ENCODE measurements at regions not wholly inside any gene's neighbourhood (a gene's known extent, or its start where the extent isn't known, plus 50 kb on each side); places are given as distances from the start of the nearest gene placed in this dataset.

DNA sequence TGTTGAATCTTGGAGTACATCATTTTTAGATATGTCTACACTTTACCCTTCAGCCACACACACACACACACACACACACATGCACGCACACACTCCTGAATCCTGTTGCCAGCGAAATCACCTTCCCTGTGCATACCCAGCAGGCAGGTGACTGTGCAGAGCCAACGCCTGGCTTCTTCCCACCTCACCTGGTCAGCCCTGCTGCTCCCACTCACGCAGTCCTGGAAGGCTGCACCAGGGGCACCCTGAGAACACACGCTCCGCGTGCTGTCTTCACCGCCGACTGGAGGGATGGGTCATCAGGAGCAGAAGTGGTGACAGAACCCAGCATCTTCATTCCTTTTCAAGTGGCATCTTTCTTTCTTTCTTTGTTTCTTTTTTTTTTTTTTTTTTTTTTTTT is 94.6 kb downstream of the TBXT start:
- H3K9me3 ChIP-seq (ENCODE audit: control insufficient read depth, insufficient read depth, low read length) = peaks cover 3% of the 10 kb centered on the region; the same call in 1 of the 2 replicates
- H3K36me3 ChIP-seq (ENCODE audit: insufficient read depth, low read length) = no peaks in the 10 kb centered on the region
- H3K4me1 ChIP-seq (ENCODE audit: insufficient read depth, low read length) = no peaks in the 10 kb centered on the region
- H3K9ac ChIP-seq (ENCODE audit: low read depth, low read length) = no peak overlapping the region

DNA sequence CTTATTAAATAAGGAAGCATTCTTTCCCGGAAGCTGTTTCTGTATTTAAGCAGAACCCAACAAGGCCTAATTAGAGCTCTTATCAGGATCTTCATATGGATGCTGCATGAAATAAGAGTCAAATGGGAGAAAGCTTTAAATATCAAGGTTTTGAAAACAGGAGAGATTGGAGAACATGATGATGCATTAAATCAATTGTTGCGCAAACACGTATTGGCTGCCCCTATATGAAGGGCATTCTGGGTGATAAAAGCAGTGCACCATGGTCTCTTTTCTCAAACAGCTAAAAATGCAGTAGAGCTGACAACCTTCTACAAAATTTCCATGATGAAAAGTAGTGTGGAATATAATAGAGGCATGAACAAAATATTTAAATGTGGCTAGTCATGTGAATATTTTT is 98.9 kb downstream of the TBXT start:
- H3K36me3 ChIP-seq (ENCODE audit: insufficient read depth, low read length) = no peaks in the 10 kb centered on the region
- H3K4me1 ChIP-seq (ENCODE audit: insufficient read depth, low read length) = no peaks in the 10 kb centered on the region
- H3K9me3 ChIP-seq (ENCODE audit: control insufficient read depth, insufficient read depth, low read length) = peaks cover 3% of the 10 kb centered on the region; the same call in 1 of the 2 replicates
- no peak overlapping the region for H3K9ac ChIP-seq (ENCODE audit: low read depth, low read length)

DNA sequence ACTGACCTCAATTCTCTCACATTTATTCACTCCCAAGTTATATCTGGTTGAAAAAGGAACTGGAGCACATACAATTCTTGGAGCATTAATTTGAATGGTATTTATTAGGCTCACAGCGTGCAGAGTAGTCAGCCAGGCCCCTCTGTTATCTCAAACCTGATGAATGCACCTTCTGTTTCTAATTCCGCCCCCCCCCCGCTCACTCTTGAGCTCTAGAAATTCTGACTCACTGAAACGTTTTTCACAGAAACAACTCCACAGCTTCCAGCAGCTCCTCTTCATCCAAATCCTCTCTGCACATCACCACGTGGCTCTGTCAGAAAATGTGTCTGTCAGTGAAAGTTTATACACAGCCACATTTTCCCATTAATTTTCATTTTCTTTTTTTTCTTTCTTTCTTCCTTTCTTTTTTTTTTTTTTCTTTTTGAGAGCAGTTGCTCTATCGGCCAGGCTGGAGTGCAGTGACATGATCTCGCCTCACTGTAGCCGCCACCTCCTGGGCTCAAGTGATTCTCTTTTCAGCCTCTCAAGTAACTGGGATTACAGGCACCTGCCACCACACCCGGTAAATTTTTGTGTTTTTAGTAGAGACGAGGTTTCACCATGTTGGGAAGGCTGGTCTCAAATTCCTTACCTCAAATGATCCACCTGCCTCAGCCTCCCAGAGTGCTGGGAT is 109.4 kb downstream of the TBXT start:
- no peaks in the 10 kb centered on the region; the same call in none of the 2 replicates for H3K9me3 ChIP-seq (ENCODE audit: control insufficient read depth, insufficient read depth, low read length)
- no peaks in the 10 kb centered on the region for H3K36me3 ChIP-seq (ENCODE audit: insufficient read depth, low read length)
- no peak overlapping the region for H3K9ac ChIP-seq (ENCODE audit: low read depth, low read length)
- no peaks in the 10 kb centered on the region; the same call in 1 of the 2 replicates for H3K4me1 ChIP-seq (ENCODE audit: insufficient read depth, low read length)

DNA sequence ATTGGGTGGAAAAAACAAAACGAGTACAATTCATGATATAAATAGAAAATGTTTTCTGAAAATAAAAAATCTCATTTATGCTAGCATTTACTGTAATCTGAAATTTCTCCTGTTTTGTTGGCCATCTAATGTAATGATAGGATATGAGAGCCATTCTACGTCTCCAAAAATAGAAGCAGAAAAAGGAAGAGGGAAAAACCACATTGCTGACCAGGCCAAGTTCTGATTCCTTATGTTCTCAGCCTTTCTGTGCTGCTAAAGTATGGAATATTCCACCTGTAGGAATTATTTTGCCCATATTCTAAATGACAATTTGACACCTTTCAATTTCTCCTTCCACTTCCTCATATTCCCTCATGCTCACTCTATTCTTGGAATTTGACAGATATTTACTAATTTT is 110.2 kb downstream of the TBXT start:
- Histone ChIP-seq H3K9ac (ENCODE audit: low read depth, low read length) (no peak overlapping the region), H3K9me3 (ENCODE audit: control insufficient read depth, insufficient read depth, low read length) (no peaks in the 10 kb centered on the region; the same call in none of the 2 replicates), H3K4me1 (ENCODE audit: insufficient read depth, low read length) (no peaks in the 10 kb centered on the region; the same call in 1 of the 2 replicates), H3K36me3 (ENCODE audit: insufficient read depth, low read length) (no peaks in the 10 kb centered on the region)

DNA sequence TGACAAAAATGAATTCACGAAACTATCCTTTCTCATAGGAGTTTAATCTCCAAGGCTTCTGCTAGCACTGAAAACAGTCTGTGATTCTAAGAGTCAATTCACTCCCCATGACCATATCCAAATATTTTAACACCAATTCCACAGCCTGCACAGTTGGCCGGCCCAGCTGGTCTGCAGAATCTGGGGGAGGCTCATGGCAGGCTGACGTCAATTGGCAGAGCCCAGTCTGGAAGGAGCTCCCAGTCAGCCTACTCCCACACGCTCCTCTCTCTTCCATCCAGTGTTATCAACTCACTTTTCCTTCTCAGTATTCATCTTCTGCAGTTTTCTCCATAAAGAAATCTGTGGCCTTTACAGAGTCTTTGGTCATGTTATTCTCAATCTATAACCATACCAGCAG is 111.0 kb downstream of the TBXT start:
- Histone ChIP-seq H3K36me3 (ENCODE audit: insufficient read depth, low read length) (no peaks in the 10 kb centered on the region), H3K9ac (ENCODE audit: low read depth, low read length) (no peak overlapping the region), H3K9me3 (ENCODE audit: control insufficient read depth, insufficient read depth, low read length) (no peaks in the 10 kb centered on the region; the same call in none of the 2 replicates), H3K4me1 (ENCODE audit: insufficient read depth, low read length) (no peaks in the 10 kb centered on the region; the same call in 1 of the 2 replicates)

DNA sequence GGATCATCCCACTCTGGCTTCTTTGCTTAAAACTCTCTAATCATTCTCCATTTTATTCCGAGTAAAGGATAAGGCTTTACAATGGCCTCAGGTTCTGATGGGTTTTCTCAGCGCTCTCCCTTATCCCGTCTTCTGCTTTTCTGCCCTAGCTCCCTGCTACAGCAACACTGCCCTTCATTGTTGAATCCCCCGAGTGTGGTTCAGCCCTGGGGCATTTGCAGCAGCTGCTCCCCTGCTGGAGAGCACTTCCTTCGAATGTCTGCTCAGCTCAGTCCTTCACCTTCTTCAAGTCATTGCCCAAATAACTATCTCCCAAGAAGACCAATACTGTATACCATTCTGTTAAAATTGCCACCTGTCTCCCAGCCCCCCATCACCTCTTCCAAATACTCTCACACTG is 111.8 kb downstream of the TBXT start:
- H3K4me1 ChIP-seq (ENCODE audit: insufficient read depth, low read length) = no peaks in the 10 kb centered on the region; the same call in 1 of the 2 replicates
- no peaks in the 10 kb centered on the region; the same call in none of the 2 replicates for H3K9me3 ChIP-seq (ENCODE audit: control insufficient read depth, insufficient read depth, low read length)
- H3K36me3 ChIP-seq (ENCODE audit: insufficient read depth, low read length) = no peaks in the 10 kb centered on the region
- no peak overlapping the region for H3K9ac ChIP-seq (ENCODE audit: low read depth, low read length)

DNA sequence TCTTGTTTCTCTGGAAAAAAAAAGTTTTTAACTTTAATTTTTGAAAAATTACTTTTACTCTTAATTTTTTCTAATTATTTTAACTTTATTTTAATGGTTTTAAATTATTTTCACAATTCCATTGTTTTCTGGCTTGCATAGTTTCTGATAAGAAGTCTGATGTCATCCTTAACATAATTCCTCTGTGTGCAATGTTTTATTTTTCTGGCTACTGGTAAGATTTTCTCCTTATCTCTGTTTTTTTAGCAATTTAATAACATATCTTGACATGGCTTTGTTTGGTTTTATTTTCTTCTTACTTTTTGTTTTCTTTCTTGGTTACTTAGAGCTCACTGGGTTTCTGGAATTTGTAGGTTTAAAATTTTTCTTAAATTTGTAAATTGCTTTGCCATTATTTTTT is 114.8 kb downstream of the TBXT start:
- H3K9ac ChIP-seq (ENCODE audit: low read depth, low read length) = no peak overlapping the region
- H3K36me3 ChIP-seq (ENCODE audit: insufficient read depth, low read length) = no peaks in the 10 kb centered on the region
- H3K9me3 ChIP-seq (ENCODE audit: control insufficient read depth, insufficient read depth, low read length) = no peaks in the 10 kb centered on the region; the same call in none of the 2 replicates
- no peaks in the 10 kb centered on the region; the same call in 1 of the 2 replicates for H3K4me1 ChIP-seq (ENCODE audit: insufficient read depth, low read length)

DNA sequence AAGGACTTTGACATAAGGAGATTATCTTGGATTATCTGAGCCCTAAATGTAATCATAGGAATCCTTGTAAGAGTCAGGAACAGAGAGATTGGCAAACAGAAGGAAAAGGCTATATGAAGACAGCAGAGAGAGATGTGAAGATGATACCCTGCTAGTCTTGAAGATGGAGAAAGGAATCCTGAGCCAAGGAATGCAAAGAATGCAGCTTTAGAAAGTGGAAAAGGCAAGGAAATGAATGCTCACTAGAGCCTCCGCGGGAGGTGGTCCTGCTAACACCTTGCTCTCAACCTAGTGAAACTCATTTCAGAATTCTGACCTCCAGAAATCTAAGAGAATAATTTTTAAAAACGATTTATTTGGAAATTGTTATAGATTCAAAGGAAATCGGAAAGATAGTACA is 117.1 kb downstream of the TBXT start:
- H3K36me3 ChIP-seq (ENCODE audit: insufficient read depth, low read length) = no peaks in the 10 kb centered on the region; the same call in 1 of the 2 replicates
- no peaks in the 10 kb centered on the region; the same call in none of the 2 replicates for H3K9me3 ChIP-seq (ENCODE audit: control insufficient read depth, insufficient read depth, low read length)
- peaks cover 5% of the 10 kb centered on the region; the same call in 1 of the 2 replicates for H3K4me1 ChIP-seq (ENCODE audit: insufficient read depth, low read length)
- no peak overlapping the region for H3K9ac ChIP-seq (ENCODE audit: low read depth, low read length)

DNA sequence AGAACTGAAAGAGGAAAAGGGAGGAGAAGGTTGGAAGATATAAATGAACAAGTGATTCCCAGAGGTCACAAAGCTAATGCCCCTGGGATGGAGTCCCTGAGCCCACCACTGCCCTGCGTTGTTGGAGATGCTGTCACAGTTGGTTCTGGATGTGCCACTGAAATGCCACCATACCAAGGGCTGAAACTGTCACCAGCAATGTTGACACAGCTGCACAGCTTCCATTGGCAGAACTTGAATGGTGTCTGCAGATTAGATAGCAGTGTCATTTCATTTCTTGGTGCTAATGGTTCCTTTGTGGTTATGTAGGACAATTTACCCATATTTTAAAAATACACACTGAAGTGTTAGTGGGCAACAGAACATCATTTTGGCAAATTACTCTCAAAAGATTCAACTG is 120.7 kb downstream of the TBXT start:
- H3K4me1 ChIP-seq (ENCODE audit: insufficient read depth, low read length) = peaks cover 5% of the 10 kb centered on the region; the same call in 1 of the 2 replicates
- H3K36me3 ChIP-seq (ENCODE audit: insufficient read depth, low read length) = no peaks in the 10 kb centered on the region; the same call in 1 of the 2 replicates
- H3K9ac ChIP-seq (ENCODE audit: low read depth, low read length) = no peak overlapping the region
- no peaks in the 10 kb centered on the region; the same call in none of the 2 replicates for H3K9me3 ChIP-seq (ENCODE audit: control insufficient read depth, insufficient read depth, low read length)

DNA sequence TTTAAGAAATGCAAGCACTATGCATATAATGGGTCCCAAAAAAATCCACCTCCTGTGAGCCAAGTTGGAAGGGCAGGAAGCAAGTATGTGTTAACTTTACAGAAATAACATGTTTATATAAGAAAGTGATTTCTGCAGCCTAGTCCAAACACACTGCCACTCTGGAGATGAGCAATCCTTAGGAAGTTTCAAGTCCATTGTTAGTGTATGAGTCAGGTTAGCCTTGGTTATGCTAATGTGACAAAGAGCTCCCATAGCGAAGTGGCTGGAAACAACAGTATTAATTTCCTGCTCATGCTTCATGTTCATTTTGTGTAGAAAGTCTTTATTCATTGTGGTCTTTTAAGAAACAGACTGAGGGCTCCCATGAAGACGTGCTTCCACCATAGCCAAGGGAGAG is 121.4 kb downstream of the TBXT start:
- H3K9ac ChIP-seq (ENCODE audit: low read depth, low read length) = no peak overlapping the region
- H3K4me1 ChIP-seq (ENCODE audit: insufficient read depth, low read length) = peaks cover 5% of the 10 kb centered on the region; the same call in 1 of the 2 replicates
- H3K36me3 ChIP-seq (ENCODE audit: insufficient read depth, low read length) = no peaks in the 10 kb centered on the region; the same call in 1 of the 2 replicates
- H3K9me3 ChIP-seq (ENCODE audit: control insufficient read depth, insufficient read depth, low read length) = no peaks in the 10 kb centered on the region; the same call in none of the 2 replicates

DNA sequence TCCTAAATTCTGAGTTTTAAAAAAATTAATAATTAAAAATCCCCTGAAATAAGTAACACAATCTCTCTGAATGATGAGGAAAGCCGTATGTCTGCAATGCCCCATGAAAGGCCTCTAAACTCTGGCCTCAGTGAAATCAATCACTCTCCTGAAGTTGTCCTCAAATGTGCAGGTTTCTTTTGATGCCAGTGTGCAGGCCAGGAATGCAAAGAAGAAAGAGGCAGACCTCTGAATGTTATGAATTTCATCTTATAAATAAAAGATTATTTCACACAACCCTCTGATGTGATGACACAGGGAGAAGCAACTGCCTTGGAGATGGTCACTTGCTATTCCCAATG is 121.8 kb downstream of the TBXT start:
- no peak overlapping the region for H3K9ac ChIP-seq (ENCODE audit: low read depth, low read length)

DNA sequence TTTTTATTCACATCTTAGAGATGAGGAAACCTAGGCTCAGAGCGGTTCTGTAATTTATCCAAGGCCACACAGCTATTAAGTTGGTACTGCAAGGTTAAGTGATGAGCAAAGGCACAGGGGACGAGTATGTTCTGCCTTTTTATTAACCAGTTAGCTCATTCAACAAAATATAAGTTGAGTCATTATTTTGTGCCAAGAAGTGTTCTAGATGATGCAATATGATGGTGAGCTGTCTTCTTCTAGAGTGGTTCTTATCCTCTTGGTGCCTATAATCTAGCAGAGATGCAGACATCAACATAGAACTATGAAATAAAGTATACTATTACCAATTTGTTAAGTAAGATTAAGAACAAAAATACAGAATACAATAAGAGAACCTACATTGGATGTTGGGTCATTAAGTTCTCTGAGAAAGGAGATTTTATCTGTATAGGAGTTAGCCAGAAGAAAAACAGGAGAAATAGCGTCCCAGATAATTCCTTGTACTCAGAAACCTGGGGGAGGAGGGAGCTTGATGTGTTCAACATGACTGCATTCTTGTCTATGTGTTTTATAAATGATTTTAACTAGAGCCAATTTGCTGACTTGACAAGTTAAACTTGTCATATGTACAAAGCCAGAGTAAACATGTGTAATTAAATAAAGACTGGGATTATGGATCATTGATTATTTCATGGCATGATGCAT is 122.3 kb downstream of the TBXT start:
- no peaks in the 10 kb centered on the region; the same call in 1 of the 2 replicates for H3K36me3 ChIP-seq (ENCODE audit: insufficient read depth, low read length)
- H3K9me3 ChIP-seq (ENCODE audit: control insufficient read depth, insufficient read depth, low read length) = no peaks in the 10 kb centered on the region; the same call in none of the 2 replicates
- no peak overlapping the region for H3K9ac ChIP-seq (ENCODE audit: low read depth, low read length)
- peaks cover 5% of the 10 kb centered on the region; the same call in 1 of the 2 replicates for H3K4me1 ChIP-seq (ENCODE audit: insufficient read depth, low read length)

More for the DNA sequence above, 121.8 kb downstream of the TBXT start:
- Histone ChIP-seq H3K36me3 (ENCODE audit: insufficient read depth, low read length) (no peaks in the 10 kb centered on the region; the same call in 1 of the 2 replicates), H3K9me3 (ENCODE audit: control insufficient read depth, insufficient read depth, low read length) (no peaks in the 10 kb centered on the region; the same call in none of the 2 replicates), H3K4me1 (ENCODE audit: insufficient read depth, low read length) (peaks cover 5% of the 10 kb centered on the region; the same call in 1 of the 2 replicates)

DNA sequence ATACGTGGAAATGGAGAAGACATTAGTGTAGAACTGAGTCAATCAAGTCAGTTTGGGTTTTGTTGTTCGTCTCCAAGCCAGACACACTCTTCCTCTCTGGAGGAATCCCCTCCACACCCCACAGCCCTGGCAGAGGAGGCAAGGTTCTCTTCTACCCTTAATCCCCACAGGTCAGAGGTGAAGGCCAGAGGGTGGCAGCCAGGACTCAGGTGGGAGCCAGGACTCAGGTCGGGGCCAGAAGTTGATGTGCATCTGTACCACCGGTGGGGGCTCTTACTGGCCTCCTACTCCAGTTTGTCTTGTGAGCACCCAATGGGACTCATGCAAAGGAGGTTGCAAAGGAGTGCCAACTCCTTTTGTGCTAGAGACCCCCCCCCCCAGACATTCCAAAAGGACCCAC is 126.4 kb downstream of the TBXT start:
- Histone ChIP-seq H3K36me3 (ENCODE audit: insufficient read depth, low read length) (no peaks in the 10 kb centered on the region), H3K4me1 (ENCODE audit: insufficient read depth, low read length) (peaks cover 4% of the 10 kb centered on the region; the same call in 1 of the 2 replicates), H3K9ac (ENCODE audit: low read depth, low read length) (no peak overlapping the region), H3K9me3 (ENCODE audit: control insufficient read depth, insufficient read depth, low read length) (no peaks in the 10 kb centered on the region; the same call in 1 of the 2 replicates)

DNA sequence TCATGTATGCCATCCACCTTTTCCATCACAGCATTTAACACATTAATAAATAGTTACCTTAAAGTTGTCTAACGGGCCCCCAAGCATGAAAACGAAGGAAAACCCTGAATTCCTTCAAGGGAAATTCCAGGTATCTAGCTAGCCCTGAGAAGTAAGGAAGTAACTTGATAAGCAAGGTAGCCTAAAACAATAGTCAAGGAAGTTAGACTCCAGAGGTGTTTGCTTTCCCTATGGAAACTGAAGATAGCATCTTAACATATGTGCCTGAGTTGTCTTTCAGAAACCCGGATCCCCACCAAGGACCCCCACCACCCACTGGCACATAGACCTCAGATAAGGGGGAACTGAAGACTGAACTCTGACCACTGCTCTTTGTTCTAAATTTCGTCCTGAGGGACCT is 127.4 kb downstream of the TBXT start:
- no peaks in the 10 kb centered on the region for H3K4me1 ChIP-seq (ENCODE audit: insufficient read depth, low read length)
- no peak overlapping the region for H3K9ac ChIP-seq (ENCODE audit: low read depth, low read length)
- H3K36me3 ChIP-seq (ENCODE audit: insufficient read depth, low read length) = no peaks in the 10 kb centered on the region
- H3K9me3 ChIP-seq (ENCODE audit: control insufficient read depth, insufficient read depth, low read length) = no peaks in the 10 kb centered on the region; the same call in 1 of the 2 replicates
